OCI-M2 (cell line): ENCODE measurements at regions not wholly inside any gene's neighbourhood (a gene's known extent, or its start where the extent isn't known, plus 50 kb on each side); places are given as distances from the start of the nearest gene placed in this dataset.
"Not testable (repeated sequence)": the region's sequence is repeated elsewhere in the genome, so short reads cannot be mapped to it uniquely, and the experiment has no call there.

Source experiments
- DNase-seq: peaks from one replicate; lab custom pipeline; 2025; ENCODE audit not compliant: unreplicated experiment; lab: John Stamatoyannopoulos, UW

- no peak for DNase-seq
Measured at GRCh38 chr15:67918205-67918861, 78.5 kb upstream of the RNU6-1 start.

- DNase-seq, result no peak
Measured at GRCh38 chr15:67920524-67921240, 80.8 kb upstream of the RNU6-1 start.

GRCh38 chr15:67922106-67922675 lies 82.3 kb upstream of the RNU6-1 start:
- no peak for DNase-seq

GRCh38 chr15:67922971-67923945 lies 83.4 kb upstream of the RNU6-1 start:
- DNase-seq, result no peak

GRCh38 chr15:67924359-67924974 lies 84.6 kb upstream of the RNU6-1 start:
- DNase-seq, result no peak

- DNase-seq, result no peak
Measured at GRCh38 chr15:67925182-67925581, 85.3 kb upstream of the RNU6-1 start.

- DNase-seq, result no peak
Measured at GRCh38 chr15:67927501-67928168, 87.8 kb upstream of the RNU6-1 start.

- DNase-seq, result no peak
Measured at GRCh38 chr15:67928666-67929065, 88.8 kb upstream of the RNU6-1 start.

GRCh38 chr15:67930720-67931119 lies 90.9 kb upstream of the RNU6-1 start:
- no peak for DNase-seq

GRCh38 chr15:67931861-67932260 lies 92.0 kb upstream of the RNU6-1 start:
- no peak for DNase-seq

GRCh38 chr15:67934126-67934525 lies 94.3 kb upstream of the RNU6-1 start:
- not testable (repeated sequence) for DNase-seq

- DNase-seq, result no peak
Measured at GRCh38 chr15:67935244-67935643, 95.4 kb upstream of the RNU6-1 start.

- no peak for DNase-seq
Measured at GRCh38 chr15:67936258-67936657, 96.4 kb upstream of the RNU6-1 start.

GRCh38 chr15:67937153-67937761 lies 97.4 kb upstream of the RNU6-1 start:
- DNase-seq, result no peak

- not testable (repeated sequence) for DNase-seq
Measured at GRCh38 chr15:67939179-67939578, 99.3 kb upstream of the RNU6-1 start.

GRCh38 chr15:67939588-67940323 lies 99.9 kb upstream of the RNU6-1 start:
- not testable (repeated sequence) for DNase-seq

- DNase-seq, result no peak
Measured at GRCh38 chr15:67940324-67940719, 100.5 kb upstream of the RNU6-1 start.

GRCh38 chr15:67941648-67942310 lies 101.9 kb upstream of the RNU6-1 start:
- DNase-seq, result no peak

- DNase-seq, result no peak
Measured at GRCh38 chr15:67943475-67943874, 103.6 kb upstream of the RNU6-1 start.
